Endothelial cell (in vitro differentiated cells): ENCODE measurements at regions not wholly inside any gene's neighbourhood (a gene's known extent, or its start where the extent isn't known, plus 50 kb on each side); places are given as distances from the start of the nearest gene placed in this dataset.

ENCODE experiments used
- DNase-seq: peaks from one replicate; pipeline ENCODE4 v3.0.0; 2021; ENCODE audit warnings: low spot score
- H3K27ac Mint-ChIP-seq: one replicate; pipeline ENCODE4 v1.8.0; 2021; ENCODE audit warnings: mixed read lengths, inconsistent platforms; ENCODE audit not compliant: unreplicated experiment
- H3K27me3 Mint-ChIP-seq: one replicate; pipeline ENCODE4 v1.8.0; 2021; ENCODE audit warnings: mild to moderate bottlenecking, moderate library complexity, mixed read lengths, inconsistent platforms; ENCODE audit not compliant: unreplicated experiment
- H3K36me3 Mint-ChIP-seq: one replicate; pipeline ENCODE4 v1.8.0; 2021; ENCODE audit warnings: mild to moderate bottlenecking, low read depth, mixed read lengths, inconsistent platforms; ENCODE audit not compliant: unreplicated experiment
- H3K4me1 Mint-ChIP-seq: one replicate; pipeline ENCODE4 v1.8.0; 2021; ENCODE audit warnings: mild to moderate bottlenecking, mixed read lengths, inconsistent platforms; ENCODE audit not compliant: unreplicated experiment
- H3K4me3 Mint-ChIP-seq: one replicate; pipeline ENCODE4 v1.8.0; 2021; ENCODE audit warnings: mild to moderate bottlenecking, mixed read lengths, inconsistent platforms; ENCODE audit not compliant: unreplicated experiment
- H3K9me3 Mint-ChIP-seq: one replicate; pipeline ENCODE4 v1.8.0; 2021; ENCODE audit warnings: mixed read lengths, inconsistent platforms; ENCODE audit not compliant: unreplicated experiment
- TF ChIP-seq, protein P1 (sequence below): fragments of 200-600 bp; sonication (generic); IDR thresholded peaks from one replicate; pipeline ENCODE4 v1.5.0; 2021; ENCODE audit warnings: antibody characterized with exemption; ENCODE audit not compliant: unreplicated experiment

DNA sequence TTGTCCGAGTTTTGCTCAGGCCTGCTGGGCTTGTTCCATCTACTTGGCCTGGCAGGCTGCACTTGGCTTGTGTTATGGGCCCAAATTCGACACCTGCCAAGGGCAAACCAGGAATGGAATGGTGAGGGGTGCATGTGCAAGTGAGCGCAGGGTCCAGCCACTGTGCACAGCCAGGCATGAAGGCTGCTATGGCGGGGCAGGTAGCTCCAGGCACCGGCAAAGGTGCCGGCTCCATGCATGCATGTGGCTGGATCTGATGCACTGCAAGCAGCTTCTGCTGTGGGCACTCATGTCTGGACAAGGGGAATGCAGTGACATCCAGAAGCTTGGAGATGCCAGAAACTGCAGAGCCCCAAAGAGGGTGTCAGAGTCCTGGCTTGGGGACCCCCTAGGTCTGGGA, 463.0 kb downstream of the EPHA3 start:
- Mint-ChIP-seq H3K36me3 (no peaks in the 10 kb centered on the region), H3K27ac (no peak overlapping the region)
- TF ChIP-seq, protein P1, sequence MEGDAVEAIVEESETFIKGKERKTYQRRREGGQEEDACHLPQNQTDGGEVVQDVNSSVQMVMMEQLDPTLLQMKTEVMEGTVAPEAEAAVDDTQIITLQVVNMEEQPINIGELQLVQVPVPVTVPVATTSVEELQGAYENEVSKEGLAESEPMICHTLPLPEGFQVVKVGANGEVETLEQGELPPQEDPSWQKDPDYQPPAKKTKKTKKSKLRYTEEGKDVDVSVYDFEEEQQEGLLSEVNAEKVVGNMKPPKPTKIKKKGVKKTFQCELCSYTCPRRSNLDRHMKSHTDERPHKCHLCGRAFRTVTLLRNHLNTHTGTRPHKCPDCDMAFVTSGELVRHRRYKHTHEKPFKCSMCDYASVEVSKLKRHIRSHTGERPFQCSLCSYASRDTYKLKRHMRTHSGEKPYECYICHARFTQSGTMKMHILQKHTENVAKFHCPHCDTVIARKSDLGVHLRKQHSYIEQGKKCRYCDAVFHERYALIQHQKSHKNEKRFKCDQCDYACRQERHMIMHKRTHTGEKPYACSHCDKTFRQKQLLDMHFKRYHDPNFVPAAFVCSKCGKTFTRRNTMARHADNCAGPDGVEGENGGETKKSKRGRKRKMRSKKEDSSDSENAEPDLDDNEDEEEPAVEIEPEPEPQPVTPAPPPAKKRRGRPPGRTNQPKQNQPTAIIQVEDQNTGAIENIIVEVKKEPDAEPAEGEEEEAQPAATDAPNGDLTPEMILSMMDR, result no peak

GRCh38 chr3:89571298-89571697, 463.9 kb downstream of the EPHA3 start:
- Mint-ChIP-seq H3K27me3 (no peaks in the 10 kb centered on the region), H3K4me1 (no peaks in the 10 kb centered on the region), H3K9me3 (no peaks in the 10 kb centered on the region), H3K36me3 (no peaks in the 10 kb centered on the region), H3K4me3 (no peak overlapping the region), H3K27ac (no peak overlapping the region)
- no peak for DNase-seq
- TF ChIP-seq, protein P1, result no peak

More for the DNA sequence above, 463.0 kb downstream of the EPHA3 start:
- H3K9me3 Mint-ChIP-seq, result no peaks in the 10 kb centered on the region
- no peaks in the 10 kb centered on the region for H3K4me1 Mint-ChIP-seq
- H3K27me3 Mint-ChIP-seq, result no peaks in the 10 kb centered on the region
- H3K4me3 Mint-ChIP-seq, result no peak overlapping the region
- no peak for DNase-seq

- Mint-ChIP-seq H3K27me3 (no peaks in the 10 kb centered on the region), H3K36me3 (no peaks in the 10 kb centered on the region), H3K4me3 (no peak overlapping the region), H3K27ac (no peak overlapping the region), H3K9me3 (no peaks in the 10 kb centered on the region), H3K4me1 (no peaks in the 10 kb centered on the region)
- no peak for DNase-seq
- TF ChIP-seq, protein P1, result no peak
Observed at GRCh38 chr3:89571707-89572106, 464.3 kb downstream of the EPHA3 start.

DNA sequence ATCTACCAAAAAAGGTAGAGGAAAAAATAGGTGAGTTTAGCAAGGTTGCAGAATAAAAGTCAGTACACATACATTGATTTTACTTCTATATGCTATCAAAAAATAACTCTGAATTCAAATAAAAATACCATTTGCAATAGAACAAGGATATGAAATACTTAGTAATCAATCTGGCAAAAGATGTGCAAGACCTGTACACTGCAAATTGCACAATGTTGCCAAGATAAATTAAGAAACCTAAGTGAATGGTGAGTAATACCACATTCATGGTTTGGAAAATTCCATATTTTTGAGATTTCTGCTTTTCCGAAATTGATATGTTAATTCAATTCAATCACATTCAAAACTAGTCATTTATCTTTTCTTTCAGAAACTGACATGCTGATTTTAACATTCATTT, 464.8 kb downstream of the EPHA3 start:
- Mint-ChIP-seq H3K27me3 (no peaks in the 10 kb centered on the region), H3K4me1 (peaks cover under 1% of the 10 kb centered on the region), H3K4me3 (no peak overlapping the region), H3K9me3 (no peaks in the 10 kb centered on the region), H3K36me3 (no peaks in the 10 kb centered on the region), H3K27ac (no peak overlapping the region)
- TF ChIP-seq, protein P1, result no peak
- DNase-seq, result no peak

- no peaks in the 10 kb centered on the region for H3K9me3 Mint-ChIP-seq
- TF ChIP-seq, protein P1, result no peak
- H3K27ac Mint-ChIP-seq, result no peak overlapping the region
- no peak for DNase-seq
- no peaks in the 10 kb centered on the region for H3K36me3 Mint-ChIP-seq
- H3K4me3 Mint-ChIP-seq, result no peak overlapping the region
- peaks cover 8% of the 10 kb centered on the region for H3K4me1 Mint-ChIP-seq
- H3K27me3 Mint-ChIP-seq, result no peaks in the 10 kb centered on the region
Observed at GRCh38 chr3:89576417-89576816, 469.0 kb downstream of the EPHA3 start.
